OCI-LY7 (cell line): ENCODE measurements at regions not wholly inside any gene's neighbourhood (a gene's known extent, or its start where the extent isn't known, plus 50 kb on each side); places are given as distances from the start of the nearest gene placed in this dataset.

Source experiments
- BruUV-seq: library from RNA; stranded (reverse); fragments of 400-500 nt; replicated peaks from 2 replicates; lab custom pipeline; 2021; lab: Mats Ljungman, UMichigan
- CTCF ChIA-PET: fragments of 300-600 bp; sonication (Branson Sonifier 250); formaldehyde crosslinking; loops from one replicate; lab custom pipeline; 2022; ENCODE audit warnings: antibody characterized with exemption; ENCODE audit not compliant: unreplicated experiment; lab: Charles Lee
- POLR2A ChIA-PET: fragments of 300-600 bp; sonication (Branson Sonifier 250); formaldehyde crosslinking; loops from one replicate; lab custom pipeline; 2022; ENCODE audit warnings: antibody characterized with exemption; lab: Charles Lee
- DNase-seq: peaks from one replicate; pipeline ENCODE4 v3.0.0-alpha.2; 2015; ENCODE audit warnings: low spot score
- H2AFZ ChIP-seq: fragments of 200-600 bp; sonication (generic), shearing (Covaris generic); 2 replicates; pipeline ENCODE4 v1.6.1; 2014; ENCODE audit warnings: mild to moderate bottlenecking, antibody characterized with exemption, low read length, moderate library complexity
- H3K27ac ChIP-seq: fragments of 200-600 bp; sonication (generic); 2 replicates; pipeline ENCODE4 v1.5.1; 2014; ENCODE audit warnings: mixed run types, low read depth, mild to moderate bottlenecking, moderate library complexity, low read length, inconsistent platforms; ENCODE audit not compliant: poor library complexity, severe bottlenecking
- H3K36me3 ChIP-seq: fragments of 200-600 bp; sonication (generic); 2 replicates; pipeline ENCODE4 v1.6.1; 2014; ENCODE audit warnings: mild to moderate bottlenecking, antibody characterized with exemption, low read length, moderate library complexity, mixed read lengths; ENCODE audit not compliant: insufficient read depth
- H3K4me1 ChIP-seq: fragments of 200-600 bp; sonication (generic); 2 replicates; pipeline ENCODE4 v1.5.1; 2014; ENCODE audit warnings: mild to moderate bottlenecking, low read length; ENCODE audit not compliant: insufficient read depth, poor library complexity, severe bottlenecking
- H3K4me2 ChIP-seq: fragments of 200-600 bp; sonication (generic); 2 replicates; pipeline ENCODE4 v1.6.1; 2014; ENCODE audit warnings: mild to moderate bottlenecking, low read length
- H3K4me3 ChIP-seq: fragments of 200-600 bp; sonication (generic); 2 replicates; pipeline ENCODE4 v1.5.1; 2014; ENCODE audit warnings: mild to moderate bottlenecking, low read depth, low read length; ENCODE audit not compliant: poor library complexity, severe bottlenecking
- H3K79me2 ChIP-seq: fragments of 200-600 bp; sonication (generic); 2 replicates; pipeline ENCODE4 v1.6.1; 2016; ENCODE audit warnings: low read depth, mild to moderate bottlenecking, low read length, moderate library complexity, mixed read lengths; ENCODE audit not compliant: insufficient read depth
- H3K9me2 ChIP-seq: fragments of 200-600 bp; sonication (generic); 2 replicates; pipeline ENCODE4 v1.6.1; 2016; ENCODE audit warnings: mild to moderate bottlenecking, low read length, mixed read lengths; ENCODE audit not compliant: insufficient read depth
- H3K9me3 ChIP-seq: fragments of 200-600 bp; sonication (generic); 2 replicates; pipeline ENCODE4 v1.6.1; 2014; ENCODE audit warnings: mild to moderate bottlenecking, mixed run types, low read length, mixed read lengths
- H4K20me1 ChIP-seq: fragments of 200-600 bp; sonication (generic); 2 replicates; pipeline ENCODE4 v1.6.1; 2014; ENCODE audit warnings: mild to moderate bottlenecking, antibody characterized with exemption, low read length, moderate library complexity, mixed read lengths; ENCODE audit not compliant: insufficient read depth
- CTCF ChIP-seq: fragments of 200-600 bp; sonication (generic); conservative IDR thresholded peaks from 2 replicates; pipeline ENCODE4 v1.5.1; 2014; ENCODE audit warnings: mild to moderate bottlenecking, antibody characterized with exemption, low read length, moderate library complexity, mixed read lengths
- EZH2phosphoT487 ChIP-seq: fragments of 200-600 bp; sonication (generic); IDR thresholded peaks from 2 replicates; pipeline ENCODE4 v1.6.1; 2018; ENCODE audit warnings: low read depth, borderline replicate concordance, mild to moderate bottlenecking, mixed run types, antibody characterized with exemption, low read length, moderate library complexity, mixed read lengths
- intact Hi-C: fragments of 100-400 bp; cut with micrococcal nuclease; formaldehyde crosslinking; loops from one replicate; pipeline ENCODE4 v1.10.0; 2022; ENCODE audit not compliant: unreplicated experiment

- Histone ChIP-seq H3K4me1 (no peaks in the 10 kb centered on the region), H3K4me3 (no peak overlapping the region), H3K9me3 (no peaks in the 10 kb centered on the region), H3K79me2 (no peaks in the 10 kb centered on the region), H3K36me3 (no peaks in the 10 kb centered on the region), H3K27ac (no peak overlapping the region), H3K4me2 (no peak overlapping the region), H3K9me2 (no peaks in the 10 kb centered on the region), H4K20me1 (no peaks in the 10 kb centered on the region), H2AFZ (no peak overlapping the region)
- CTCF ChIA-PET = no interaction called here
- intact Hi-C loops = loop anchor here (10.0 kb wide), 2 partner anchors 60 to 350 kb away; no protein-coding TSS in a partner anchor
- no peak for DNase-seq
- POLR2A ChIA-PET = no interaction called here
- no peak for TF ChIP-seq CTCF
- no peak for TF ChIP-seq EZH2phosphoT487
- no TSS peak for BruUV-seq
Observed at GRCh38 chr3:59565125-59565524, 515.3 kb upstream of the CFAP20DC start.

- BruUV-seq = no TSS peak
- H3K36me3 ChIP-seq = no peaks in the 10 kb centered on the region
- H3K4me3 ChIP-seq = no peak overlapping the region
- H3K4me2 ChIP-seq = no peak overlapping the region
- H3K27ac ChIP-seq = no peak overlapping the region
- H4K20me1 ChIP-seq = no peaks in the 10 kb centered on the region
- no peaks in the 10 kb centered on the region for H3K9me2 ChIP-seq
- DNase-seq = no peak
- H2AFZ ChIP-seq = no peak overlapping the region
- no peaks in the 10 kb centered on the region for H3K4me1 ChIP-seq
- CTCF ChIA-PET = no interaction called here
- H3K9me3 ChIP-seq = no peaks in the 10 kb centered on the region
- H3K79me2 ChIP-seq = no peaks in the 10 kb centered on the region
- intact Hi-C loops = loop anchor here (10.0 kb wide), 2 partner anchors 59 to 349 kb away; no protein-coding TSS in a partner anchor
- POLR2A ChIA-PET = no interaction called here
- TF ChIP-seq CTCF (no peak), EZH2phosphoT487 (no peak)
Observed at GRCh38 chr3:59563966-59564365, 514.1 kb upstream of the CFAP20DC start.

GRCh38 chr3:59563072-59563605, 513.3 kb upstream of the CFAP20DC start:
- no peak for DNase-seq
- H3K4me1 ChIP-seq = no peaks in the 10 kb centered on the region
- no peak overlapping the region for H2AFZ ChIP-seq
- TF ChIP-seq CTCF (no peak), EZH2phosphoT487 (no peak)
- H3K9me3 ChIP-seq = no peaks in the 10 kb centered on the region
- ChIA-PET POLR2A (interaction anchor here (0.6 kb wide), 1 partner anchor 24 kb away, joined by 3 read pairs; no protein-coding TSS in a partner anchor), CTCF (no interaction called here)
- H3K4me3 ChIP-seq = no peak overlapping the region
- H3K27ac ChIP-seq = no peak overlapping the region
- no peaks in the 10 kb centered on the region for H4K20me1 ChIP-seq
- H3K4me2 ChIP-seq = no peak overlapping the region
- H3K36me3 ChIP-seq = no peaks in the 10 kb centered on the region
- no peaks in the 10 kb centered on the region for H3K79me2 ChIP-seq
- no peaks in the 10 kb centered on the region for H3K9me2 ChIP-seq
- intact Hi-C loops = loop anchor here (10.0 kb wide), 2 partner anchors 58 to 348 kb away; no protein-coding TSS in a partner anchor
- no TSS peak for BruUV-seq
